GM18502 (cell line): ENCODE measurements at regions not wholly inside any gene's neighbourhood (a gene's known extent, or its start where the extent isn't known, plus 50 kb on each side); places are given as distances from the start of the nearest gene placed in this dataset.
"Not testable (repeated sequence)": the region's sequence is repeated elsewhere in the genome, so short reads cannot be mapped to it uniquely, and the experiment has no call there.

Source experiments
- ATAC-seq: cut with Tn5 transposase; IDR thresholded peaks from one replicate; pipeline ENCODE4 v1.9.1; 2021; ENCODE audit warnings: mild to moderate bottlenecking; ENCODE audit not compliant: unreplicated experiment, poor library complexity

GRCh38 chr7:69025249-69025648, 573.0 kb upstream of the AUTS2 start:
- ATAC-seq: no peak

DNA sequence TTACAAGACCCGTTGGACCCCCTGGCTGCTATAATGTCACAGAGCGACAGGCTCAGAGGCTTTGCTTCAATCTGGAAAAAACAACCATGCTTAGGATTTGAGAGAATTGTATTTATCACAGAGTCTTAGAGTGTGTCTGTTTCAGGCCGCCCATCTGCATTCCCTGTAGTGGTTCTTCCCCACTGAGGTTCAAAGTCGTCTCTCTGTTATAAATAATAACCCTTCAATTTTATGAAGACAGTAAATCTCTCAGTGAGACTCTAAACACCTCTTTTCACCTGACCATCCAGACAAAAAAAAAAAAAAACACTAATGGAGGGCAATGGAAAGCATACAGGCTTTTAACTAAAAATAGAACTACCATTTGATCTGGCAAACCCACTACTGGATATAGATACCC, 565.4 kb upstream of the AUTS2 start:
- ATAC-seq: no peak

DNA sequence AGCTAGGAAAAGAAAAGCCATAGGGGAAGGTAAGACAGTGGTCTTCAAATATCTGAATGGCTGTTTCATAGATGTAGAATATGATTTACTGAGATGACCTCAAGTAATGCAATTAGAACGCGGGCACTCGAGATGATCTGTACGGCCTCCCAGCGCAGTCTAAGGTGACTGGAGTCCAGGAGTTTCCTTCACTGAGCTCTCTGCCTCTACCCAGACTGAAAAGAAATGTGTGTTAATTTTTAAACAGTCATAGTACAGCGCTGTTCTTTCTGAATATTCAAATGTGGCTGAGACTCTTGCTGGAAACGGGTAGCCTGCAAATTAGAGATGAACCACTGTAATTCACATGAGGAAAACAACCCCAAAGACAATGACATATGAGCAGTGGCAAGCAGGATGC, 562.4 kb upstream of the AUTS2 start:
- no peak for ATAC-seq

GRCh38 chr7:69036301-69036700, 562.0 kb upstream of the AUTS2 start:
- no peak for ATAC-seq

GRCh38 chr7:69038915-69039314, 559.4 kb upstream of the AUTS2 start:
- no peak for ATAC-seq

DNA sequence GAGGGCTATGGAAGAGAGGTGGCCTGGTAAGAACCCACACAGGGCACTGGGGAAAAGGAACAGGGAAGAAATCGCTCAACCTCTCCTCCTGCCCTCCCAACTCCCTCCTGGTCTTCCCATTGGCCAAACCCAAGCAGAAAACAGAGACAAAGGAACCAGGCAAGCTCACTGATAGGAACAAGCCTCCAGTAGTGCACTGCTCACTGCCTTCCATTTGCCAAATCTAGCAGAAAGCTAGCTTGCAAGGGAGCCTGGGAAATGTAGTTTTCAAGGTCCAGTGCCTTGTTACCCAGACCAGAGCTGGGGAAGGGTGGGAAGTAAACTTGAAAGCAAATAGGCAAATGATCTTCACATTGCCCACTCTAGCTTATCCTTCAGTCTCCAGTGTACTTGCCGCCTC, 556.1 kb upstream of the AUTS2 start:
- no peak for ATAC-seq

- no peak for ATAC-seq
These were observed 551.0 kb upstream of the AUTS2 start for GRCh38 chr7:69047151-69047754.

DNA sequence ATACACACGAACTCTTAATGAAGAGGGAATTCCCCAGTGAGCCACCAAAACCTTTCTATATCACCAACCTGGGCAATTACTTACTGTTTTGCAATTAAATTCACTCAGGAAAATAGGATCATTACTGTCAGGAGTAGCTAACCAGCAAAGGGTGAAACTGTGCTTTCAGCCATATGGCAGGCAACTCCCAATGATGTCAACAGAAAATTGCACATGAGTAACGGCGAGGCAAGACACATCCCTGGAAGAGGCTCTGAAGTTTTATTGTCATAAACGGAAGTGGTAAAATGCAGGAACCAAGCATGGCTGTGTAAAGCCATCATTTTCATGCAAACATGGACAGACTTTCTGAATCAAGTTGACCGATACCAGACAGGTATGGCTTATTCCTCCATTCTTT, 548.9 kb upstream of the AUTS2 start:
- no peak for ATAC-seq

DNA sequence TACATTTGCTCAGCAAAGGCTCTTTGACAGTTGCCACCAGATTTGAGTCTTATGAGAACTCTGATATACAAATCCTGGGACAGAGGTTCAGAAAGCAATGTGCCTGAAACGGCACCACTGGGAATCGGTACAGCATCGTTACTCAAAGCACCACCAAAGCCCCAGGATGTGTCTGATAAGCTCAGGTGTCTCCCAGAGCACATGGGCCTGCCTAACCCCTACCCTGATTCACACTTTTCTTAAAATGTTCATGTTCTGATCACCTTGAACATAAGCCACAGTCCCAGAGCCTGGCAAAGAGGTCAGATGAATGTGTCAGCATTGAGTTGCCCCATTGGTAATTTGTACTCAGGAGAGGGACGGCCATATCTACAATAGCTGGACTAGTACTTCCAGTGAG, 545.8 kb upstream of the AUTS2 start:
- ATAC-seq: no peak

DNA sequence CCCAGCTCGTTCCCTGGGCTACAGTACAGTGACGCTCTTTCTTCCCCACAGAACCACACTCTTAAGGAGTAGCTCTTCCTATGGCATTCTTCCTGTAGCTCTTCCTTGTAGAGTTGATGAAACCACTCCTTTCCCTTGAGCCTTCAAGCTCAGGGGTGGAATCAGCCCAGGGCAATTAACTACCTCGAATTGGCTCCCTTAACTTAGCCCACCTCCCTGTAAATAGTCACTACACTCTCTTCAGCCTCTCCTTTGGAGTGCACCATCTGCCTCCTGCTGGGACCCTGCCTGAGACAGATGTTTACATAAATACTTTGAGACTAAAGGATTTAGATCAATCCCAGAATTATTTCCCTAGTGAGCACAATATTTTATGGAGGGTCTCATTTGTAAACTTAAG, 537.8 kb upstream of the AUTS2 start:
- no peak for ATAC-seq

- no peak for ATAC-seq
These were observed 536.1 kb upstream of the AUTS2 start for GRCh38 chr7:69062020-69062765.

GRCh38 chr7:69067397-69067796, 530.9 kb upstream of the AUTS2 start:
- ATAC-seq: no peak

DNA sequence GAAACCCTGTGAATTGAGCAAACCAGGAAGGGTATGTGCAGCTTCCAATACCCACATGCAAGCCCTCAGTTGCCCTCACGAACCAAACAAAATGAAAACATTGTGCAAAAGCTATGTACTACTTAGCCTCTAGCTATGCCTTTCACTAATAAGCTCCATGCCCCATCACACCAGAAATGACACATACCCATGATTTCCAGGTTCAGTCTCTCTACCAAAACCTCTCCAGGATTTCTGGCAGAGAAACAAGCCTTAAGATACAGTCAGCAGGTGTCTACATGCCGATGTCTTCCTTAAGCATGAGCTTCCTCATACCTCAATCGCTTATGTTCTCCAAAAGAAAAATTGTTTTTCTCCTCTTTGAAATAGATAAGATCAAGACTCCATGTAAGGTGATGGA, 527.8 kb upstream of the AUTS2 start:
- ATAC-seq: no peak

DNA sequence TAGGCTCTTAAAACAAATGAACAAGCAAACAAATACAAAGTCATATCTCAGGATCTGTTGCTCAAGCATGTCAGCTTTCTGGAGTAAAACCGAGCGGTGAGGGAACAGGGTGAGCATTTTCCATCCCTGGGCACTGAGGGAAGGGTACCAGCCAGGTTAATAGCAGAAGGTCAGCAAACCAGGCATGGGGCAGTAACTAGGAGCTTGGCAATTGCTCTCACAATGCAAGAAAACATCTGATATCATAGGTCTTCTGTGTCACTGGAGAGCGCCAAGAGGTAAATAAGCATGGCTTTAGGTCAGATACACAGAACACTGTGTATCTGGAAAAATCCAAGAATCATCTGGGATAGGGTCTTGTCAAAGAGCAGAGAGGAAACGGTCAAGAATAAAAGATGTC, 521.7 kb upstream of the AUTS2 start:
- no peak for ATAC-seq

DNA sequence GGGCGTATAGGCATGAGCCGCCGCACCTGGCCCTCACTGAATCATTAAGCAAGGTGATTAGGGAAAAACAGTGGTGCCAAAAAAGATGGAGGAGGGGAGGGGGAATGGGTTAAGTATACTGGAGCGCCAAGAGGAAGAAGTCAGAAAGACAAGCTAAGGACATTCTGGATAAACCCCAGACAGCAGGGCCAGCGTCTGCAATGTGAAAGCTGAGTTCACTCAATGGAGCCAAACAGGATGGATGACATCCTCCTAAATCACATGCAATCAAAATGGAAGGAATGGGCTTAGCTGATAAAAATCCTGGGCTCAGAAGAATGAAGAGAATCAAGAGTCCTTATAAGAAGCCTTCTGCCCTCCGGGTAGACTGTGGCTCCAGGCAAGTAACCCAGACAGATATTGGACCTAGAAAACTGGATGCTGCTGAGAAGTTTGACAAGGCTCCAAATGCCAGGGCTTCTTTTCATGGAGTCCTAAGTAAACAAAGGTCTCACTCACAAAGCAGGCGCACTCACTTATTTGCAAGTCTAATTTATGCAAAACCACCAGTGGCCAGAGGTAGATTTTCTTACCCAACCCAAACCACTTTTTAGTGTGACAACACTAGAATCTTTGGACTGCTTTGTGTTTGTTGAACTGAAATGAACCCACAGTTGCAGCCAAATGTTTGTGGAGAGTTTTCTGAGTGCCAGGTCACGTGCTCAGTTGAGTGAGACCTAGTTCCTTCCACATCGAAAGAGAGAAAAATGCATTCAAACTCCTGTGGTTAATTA, 519.1 kb upstream of the AUTS2 start:
- ATAC-seq: no peak

GRCh38 chr7:69087281-69087680, 511.0 kb upstream of the AUTS2 start:
- not testable (repeated sequence) for ATAC-seq

DNA sequence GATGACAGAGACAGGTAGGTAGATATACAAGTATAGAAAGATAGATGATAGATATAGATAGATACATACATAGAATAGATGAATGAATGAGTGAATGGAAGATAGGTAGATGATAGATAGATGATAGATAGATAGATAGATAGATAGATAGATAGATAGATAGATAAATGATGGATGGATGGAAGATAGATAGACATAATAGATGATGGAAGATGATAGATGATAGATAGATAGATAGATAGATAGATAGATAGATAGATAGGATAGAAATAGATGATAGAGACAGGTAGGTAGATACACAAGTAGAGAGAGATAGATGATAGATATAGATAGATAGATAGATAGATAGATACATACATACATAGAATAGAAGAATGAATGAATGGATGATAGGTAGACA, 510.1 kb upstream of the AUTS2 start:
- no peak for ATAC-seq

GRCh38 chr7:69090936-69091335, 507.3 kb upstream of the AUTS2 start:
- ATAC-seq: no peak

DNA sequence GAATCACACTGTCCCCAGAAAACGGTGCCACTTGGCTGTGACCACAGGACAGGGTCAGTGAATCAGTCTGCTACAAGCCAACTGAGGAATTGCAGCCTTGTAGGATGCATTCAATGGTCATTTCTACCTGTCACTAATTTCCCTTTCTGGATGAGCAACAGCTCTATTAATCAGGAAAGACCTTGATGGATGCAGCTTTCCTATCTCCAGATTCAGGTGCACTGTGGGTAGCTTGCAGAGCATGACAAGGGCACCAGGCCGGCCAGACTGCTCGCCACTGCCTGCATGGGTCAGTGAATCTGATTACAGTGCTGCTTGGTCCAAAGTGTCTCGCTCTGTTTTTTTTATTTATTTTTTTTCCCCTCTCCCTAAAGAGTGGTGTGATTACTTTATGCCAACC, 506.8 kb upstream of the AUTS2 start:
- no peak for ATAC-seq

GRCh38 chr7:69095127-69095526, 503.1 kb upstream of the AUTS2 start:
- ATAC-seq: no peak

- no peak for ATAC-seq
These were observed 502.6 kb upstream of the AUTS2 start for GRCh38 chr7:69095649-69096048.

- no peak for ATAC-seq
These were observed 494.3 kb upstream of the AUTS2 start for GRCh38 chr7:69104023-69104422.
